ENCODE measurements at regions not wholly inside any gene's neighbourhood (a gene's known extent, or its start where the extent isn't known, plus 50 kb on each side); places are given as distances from the start of the nearest gene placed in this dataset.

- TF ChIP-seq EGR1 (IDR thresholded peaks at IDR 0.05; ENCODE audit: borderline replicate concordance, low read depth, low read length) (no peak), SIRT6 (IDR thresholded peaks at IDR 0.05; ENCODE audit: low read length) (no peak), EZH2 (IDR thresholded peaks at IDR 0.05; ENCODE audit: low read depth, low read length, severe bottlenecking) (no peak), CHD2 (IDR thresholded peaks at IDR 0.05; ENCODE audit: low read length) (no peak), TEAD4 (IDR thresholded peaks at IDR 0.05; ENCODE audit: low read depth, low read length) (no peak), SP4 (IDR thresholded peaks at IDR 0.05; ENCODE audit: low read length) (no peak), PHF8 (conservative IDR thresholded peaks at IDR 0.05; ENCODE audit: low read depth, low read length) (no peak), POU5F1 (IDR thresholded peaks at IDR 0.05; ENCODE audit: low read depth, low read length) (no peak), RAD21 (IDR thresholded peaks at IDR 0.05 in 1 of 2, conservative IDR thresholded peaks at IDR 0.05 in 1 of 2; ENCODE audit: low read depth in 2 of 2, low read length in 2 of 2) (no peak), TCF12 (IDR thresholded peaks at IDR 0.05; ENCODE audit: low read depth, low read length) (no peak), FOSL1 (IDR thresholded peaks at IDR 0.05; ENCODE audit: insufficient read depth, low read depth, low read length) (no peak), ATF2 (IDR thresholded peaks at IDR 0.05; ENCODE audit: low read length) (no peak)
- WGBS, 2 experiments (ENCODE audit: extremely low coverage in 1 of 2, insufficient coverage in 1 of 2, insufficient read length in 1 of 2, insufficient replicate concordance in 2 of 2, low coverage in 1 of 2, low lambda C conversion rate in 2 of 2, missing lambda C conversion rate in 1 of 2): 77% methylated on average over 1 of the region's 1 CpG; no CpG with 5 or more reads in 1 of the 2 experiments
- H3K4ac ChIP-seq (replicated peaks; ENCODE audit: insufficient read length, low read depth, low read length): no peak overlapping the region
- H3K18ac ChIP-seq (ENCODE audit: extremely low read depth, low read length): no peak overlapping the region
- no peak overlapping the region for H3K23ac ChIP-seq (ENCODE audit: insufficient read length)
- no peak overlapping the region for H4K8ac ChIP-seq (ENCODE audit: extremely low read depth, insufficient read depth, low read length)
- no peaks in the 10 kb centered on the region for H3K27me3 ChIP-seq (replicated peaks in 1 of 4; ENCODE audit: control insufficient read depth in 3 of 4, extremely low read depth in 1 of 4, insufficient read depth in 3 of 4, low read length in 3 of 4)
- no peak overlapping the region for H3K4me2 ChIP-seq (ENCODE audit: insufficient read depth in 1 of 2, low read depth in 2 of 2, low read length in 2 of 2)
- H3K4me1 ChIP-seq (replicated peaks in 1 of 4; ENCODE audit: control insufficient read depth in 3 of 4, insufficient read depth in 4 of 4, low read length in 3 of 4): peaks cover 0 to 6% (median 1%) of the 10 kb centered on the region in 4 experiments; a peak in 4 of 7 replicates
- FAIRE-seq (no peak), DNase-seq (ENCODE audit: low read depth in 1 of 2, low spot score in 2 of 2) (no peak)
- no peak overlapping the region for H4K91ac ChIP-seq (replicated peaks; ENCODE audit: insufficient read length, low read length)
- no peaks in the 10 kb centered on the region for H3K23me2 ChIP-seq (ENCODE audit: low read depth, low read length)
- H3K36me3 ChIP-seq (ENCODE audit: control insufficient read depth in 2 of 4, insufficient read depth in 4 of 4, low read length in 3 of 4): no peaks in the 10 kb centered on the region
- H2BK15ac ChIP-seq (ENCODE audit: low read length): no peak overlapping the region
- no peaks in the 10 kb centered on the region for H3K9me3 ChIP-seq (ENCODE audit: insufficient read depth in 2 of 2, low read depth in 1 of 2, low read length in 1 of 2)
- H3K27ac ChIP-seq (ENCODE audit: low read depth, low read length): no peak overlapping the region
- H3K79me1 ChIP-seq (ENCODE audit: low read depth, low read length): no peaks in the 10 kb centered on the region
- H2BK120ac ChIP-seq (replicated peaks; ENCODE audit: low read depth, low read length): no peak overlapping the region
- ChIA-PET CTCF (ENCODE audit: partially characterized antibody) (interaction anchor here (1.3 to 1.5 kb wide), 3 partner anchors 9 to 14 kb away, joined by 3 read pairs; no protein-coding TSS in a partner anchor), POLR2A (ENCODE audit: partially characterized antibody) (no interaction called here)
- no peak overlapping the region for H3K56ac ChIP-seq (replicated peaks; ENCODE audit: insufficient read length, low read depth, low read length)
- no peak overlapping the region for H2AFZ ChIP-seq (ENCODE audit: low read length)
- H2BK12ac ChIP-seq (ENCODE audit: low read depth, low read length): no peak overlapping the region
- H3K79me2 ChIP-seq (ENCODE audit: control insufficient read depth in 1 of 2, insufficient read depth in 2 of 2, low read length in 2 of 2): no peaks in the 10 kb centered on the region
- no peak overlapping the region for H2BK5ac ChIP-seq (ENCODE audit: low read depth, low read length)
- H2AK5ac ChIP-seq (ENCODE audit: low read depth, low read length): no peak overlapping the region
- no peak overlapping the region for H4K5ac ChIP-seq (ENCODE audit: insufficient read length, low read depth, low read length)
- H3K14ac ChIP-seq (ENCODE audit: insufficient read length): no peak overlapping the region
- H3K9ac ChIP-seq (replicated peaks in 1 of 4; ENCODE audit: extremely low read depth in 1 of 4, low read depth in 3 of 4, low read length in 3 of 4): no peak overlapping the region
- H4K20me1 ChIP-seq (replicated peaks in 1 of 2; ENCODE audit: control insufficient read depth in 1 of 2, insufficient read depth in 2 of 2, low read length in 2 of 2): no peaks in the 10 kb centered on the region
- no peak overlapping the region for H2BK20ac ChIP-seq (ENCODE audit: low read length)
- H3K4me3 ChIP-seq (ENCODE audit: extremely low read depth in 1 of 4, insufficient read depth in 2 of 4, low read depth in 3 of 4, low read length in 4 of 4): no peak overlapping the region
These were observed 1354.4 kb upstream of the C9orf72 start for GRCh38 chr9:28927691-28928090.
